ENCODE measurements at regions not wholly inside any gene's neighbourhood (a gene's known extent, or its start where the extent isn't known, plus 50 kb on each side); places are given as distances from the start of the nearest gene placed in this dataset.
"Not testable (repeated sequence)": the region's sequence is repeated elsewhere in the genome, so short reads cannot be mapped to it uniquely, and the experiment has no call there.

- no peak for DNase-seq
These were observed 1365.5 kb downstream of the FAM181B start for GRCh38 chr11:81368192-81368591.

- DNase-seq, result no peak
These were observed 1368.2 kb downstream of the FAM181B start for GRCh38 chr11:81365496-81365895.

GRCh38 chr11:81359476-81359875 is 1374.2 kb downstream of the FAM181B start:
- DNase-seq, result no peak

- DNase-seq, result no peak
These were observed 1388.1 kb downstream of the FAM181B start for GRCh38 chr11:81345609-81346008.

GRCh38 chr11:81342966-81343365 is 1390.7 kb downstream of the FAM181B start:
- DNase-seq, result no peak

GRCh38 chr11:81340225-81340624 is 1393.4 kb downstream of the FAM181B start:
- DNase-seq, result no peak

- no peak for DNase-seq
These were observed 1394.1 kb downstream of the FAM181B start for GRCh38 chr11:81339521-81339920.

- DNase-seq, result no peak
These were observed 1395.9 kb downstream of the FAM181B start for GRCh38 chr11:81337756-81338155.

- DNase-seq, result no peak
These were observed 1401.4 kb downstream of the FAM181B start for GRCh38 chr11:81332276-81332675.

- DNase-seq, result no peak
These were observed 1401.9 kb downstream of the FAM181B start for GRCh38 chr11:81331611-81332235.

- no peak for DNase-seq
These were observed 1402.6 kb downstream of the FAM181B start for GRCh38 chr11:81331088-81331487.

- no peak for DNase-seq
These were observed 1430.5 kb downstream of the FAM181B start for GRCh38 chr11:81303038-81303664.

- DNase-seq, result no peak
These were observed 1432.4 kb downstream of the FAM181B start for GRCh38 chr11:81301166-81301830.

- DNase-seq, result no peak
These were observed 1446.7 kb downstream of the FAM181B start for GRCh38 chr11:81286959-81287358.

GRCh38 chr11:81286550-81286949 is 1447.1 kb downstream of the FAM181B start:
- DNase-seq, result no peak

- not testable (repeated sequence) for DNase-seq
These were observed 1453.4 kb downstream of the FAM181B start for GRCh38 chr11:81280228-81280627.

GRCh38 chr11:81278991-81279390 is 1454.7 kb downstream of the FAM181B start:
- DNase-seq, result no peak

GRCh38 chr11:81270686-81271085 is 1463.0 kb downstream of the FAM181B start:
- DNase-seq, result no peak

GRCh38 chr11:81267246-81267645 is 1466.4 kb downstream of the FAM181B start:
- no peak for DNase-seq

GRCh38 chr11:81259471-81259870 is 1474.2 kb downstream of the FAM181B start:
- DNase-seq, result no peak

- DNase-seq, result no peak
These were observed 1477.8 kb downstream of the FAM181B start for GRCh38 chr11:81255895-81256294.

GRCh38 chr11:81253244-81253643 is 1480.4 kb downstream of the FAM181B start:
- no peak for DNase-seq

- DNase-seq, result no peak
These were observed 1486.7 kb downstream of the FAM181B start for GRCh38 chr11:81246941-81247340.

- DNase-seq, result no peak
These were observed 1487.9 kb downstream of the FAM181B start for GRCh38 chr11:81245791-81246190.

Data from NCI-H2081 (cell line).